SK-N-SH (cell line): ENCODE measurements at regions not wholly inside any gene's neighbourhood (a gene's known extent, or its start where the extent isn't known, plus 50 kb on each side); places are given as distances from the start of the nearest gene placed in this dataset.

Experiments
- CTCF ChIA-PET: fragments of 300-600, 350-600 bp; formaldehyde crosslinking; extraction: SDS; loops from one replicate; lab custom pipeline; 2021; lab: Yijun Ruan, JAX
- POLR2A ChIA-PET: fragments of 350-600 bp; sonication (Branson Sonifier 250); formaldehyde crosslinking; extraction: SDS; loops from one replicate; lab custom pipeline; 2020; ENCODE audit warnings: antibody characterized with exemption, inconsistent platforms; lab: Yijun Ruan, JAX
- DNase-seq: peaks from one replicate; pipeline ENCODE4 v3.0.0; 2012
- H2AFZ ChIP-seq: fragments of 200-600 bp; sonication (generic); 2 replicates; pipeline ENCODE4 v1.8.1; 2016; ENCODE audit warnings: antibody characterized with exemption, mild to moderate bottlenecking, low read depth
- H3F3A ChIP-seq: fragments of 200-600 bp; sonication (generic); replicated peaks from 2 replicates; pipeline ENCODE3; 2016; ENCODE audit warnings: antibody characterized with exemption, mild to moderate bottlenecking; ENCODE audit not compliant: insufficient read depth
- H3K27ac ChIP-seq, 2 experiments: fragments of 200-500 bp in 1 of 2; fragments of 200-600 bp in 1 of 2; sonication (Bioruptor generic) in 1 of 2; sonication (generic), shearing (Covaris generic) in 1 of 2; 2 replicates each; pipeline versions ENCODE4 v1.5.1 to v1.6.1; 2014 to 2016; ENCODE audit warnings: low read depth in 2 of 2, inconsistent platforms in 1 of 2, low read length in 1 of 2, mild to moderate bottlenecking in 1 of 2, mixed read lengths in 1 of 2
- H3K27me3 ChIP-seq: fragments of 200-600 bp; sonication (generic), shearing (Covaris generic); 2 replicates; pipeline ENCODE4 v1.6.1; 2016; ENCODE audit warnings: mixed run types; ENCODE audit not compliant: insufficient read depth
- H3K36me3 ChIP-seq, 2 experiments: fragments of 200-500 bp in 1 of 2; fragments of 200-600 bp in 1 of 2; sonication (Bioruptor generic) in 1 of 2; sonication (generic) in 1 of 2; replicated peaks in 1 of 2; 2 replicates each; pipeline versions ENCODE3 to v1.5.1; 2014 to 2016; ENCODE audit warnings: low read length in 1 of 2, mild to moderate bottlenecking in 1 of 2; ENCODE audit not compliant: insufficient read depth in 2 of 2, control insufficient read depth in 1 of 2
- H3K4me1 ChIP-seq, 2 experiments: fragments of 200-500 bp in 1 of 2; fragments of 200-600 bp in 1 of 2; sonication (Bioruptor generic) in 1 of 2; sonication (generic), shearing (Covaris generic) in 1 of 2; 2 replicates each; pipeline versions ENCODE4 v1.5.1 to v1.6.1; 2014 to 2016; ENCODE audit warnings: low read depth in 1 of 2, low read length in 1 of 2, mixed run types in 1 of 2; ENCODE audit not compliant: insufficient read depth in 2 of 2, control insufficient read depth in 1 of 2
- H3K4me2 ChIP-seq: fragments of 200-600 bp; sonication (generic), shearing (Covaris generic); 2 replicates; pipeline ENCODE4 v1.6.1; 2017; ENCODE audit warnings: mixed run types
- H3K4me3 ChIP-seq, 2 experiments: fragments of 200-500 bp in 1 of 2; fragments of 200-600 bp in 1 of 2; sonication (Bioruptor generic) in 1 of 2; sonication (generic), shearing (Covaris generic) in 1 of 2; 2 replicates each; pipeline versions ENCODE4 v1.5.1 to v1.8.1; 2014 to 2016; ENCODE audit warnings: low read depth in 2 of 2, inconsistent platforms in 1 of 2, low read length in 1 of 2, mild to moderate bottlenecking in 1 of 2, mixed read lengths in 1 of 2, moderate library complexity in 1 of 2
- H3K79me2 ChIP-seq: fragments of 200-600 bp; sonication (generic); 2 replicates; pipeline ENCODE4 v1.8.1; 2017; ENCODE audit warnings: mild to moderate bottlenecking; ENCODE audit not compliant: insufficient read depth
- H3K9ac ChIP-seq: fragments of 200-600 bp; sonication (generic); 2 replicates; pipeline ENCODE4 v1.6.1; 2017; ENCODE audit warnings: mixed run types
- H3K9me2 ChIP-seq: fragments of 200-600 bp; sonication (generic); 2 replicates; pipeline ENCODE4 v1.6.1; 2017; ENCODE audit warnings: mixed run types
- H3K9me3 ChIP-seq: fragments of 200-600 bp; sonication (generic); 2 replicates; pipeline ENCODE4 v1.6.1; 2017; ENCODE audit warnings: mixed run types, mild to moderate bottlenecking, moderate library complexity
- H4K20me1 ChIP-seq: fragments of 200-600 bp; sonication (generic); 2 replicates; pipeline ENCODE4 v1.6.1; 2017; ENCODE audit warnings: mild to moderate bottlenecking, mixed run types; ENCODE audit not compliant: insufficient read depth
- CHD2 ChIP-seq: fragments of 150-350 bp; IDR thresholded peaks from 2 replicates; pipeline ENCODE4 v1.6.1; 2018; ENCODE audit warnings: low read length; ENCODE audit not compliant: partially characterized antibody
- ELF1 ChIP-seq: IDR thresholded peaks from 2 replicates; pipeline ENCODE4 v1.4.0; 2012
- EZH2phosphoT487 ChIP-seq: fragments of 200-600 bp; sonication (generic); IDR thresholded peaks from 2 replicates; pipeline ENCODE4 v1.6.1; 2017; ENCODE audit warnings: low read depth, mixed run types, mild to moderate bottlenecking, antibody characterized with exemption, moderate library complexity, borderline replicate concordance
- FOXJ3 ChIP-seq: sonication (generic); formaldehyde crosslinking; IDR thresholded peaks from 2 replicates; pipeline ENCODE4 v1.5.1; 2020; ENCODE audit warnings: mild to moderate bottlenecking, missing genetic modification reagents
- FOXM1 ChIP-seq: IDR thresholded peaks from 2 replicates; pipeline ENCODE4 v1.4.0; 2012; ENCODE audit warnings: low read depth, mild to moderate bottlenecking
- GABPA ChIP-seq: IDR thresholded peaks from 2 replicates; pipeline ENCODE4 v1.4.0; 2012; ENCODE audit warnings: low read depth, mild to moderate bottlenecking
- MEF2A ChIP-seq: IDR thresholded peaks from 2 replicates; pipeline ENCODE4 v1.4.0; 2012; ENCODE audit warnings: low read depth, borderline replicate concordance
- NFIC ChIP-seq: IDR thresholded peaks from 2 replicates; pipeline ENCODE4 v1.4.0; 2012; ENCODE audit warnings: borderline replicate concordance
- POLR2AphosphoS5 ChIP-seq: IDR thresholded peaks from 2 replicates; pipeline ENCODE4 v1.6.1; 2012; ENCODE audit warnings: low read depth, low read length
- RAD21 ChIP-seq: IDR thresholded peaks from 2 replicates; pipeline ENCODE4 v1.6.1; 2012; ENCODE audit warnings: mild to moderate bottlenecking, low read length
- SMC3 ChIP-seq: IDR thresholded peaks from 2 replicates; pipeline ENCODE4 v1.6.1; 2012; ENCODE audit warnings: low read depth, low read length, improper control_type of control experiment
- TAF1 ChIP-seq: IDR thresholded peaks from 2 replicates; pipeline ENCODE4 v1.6.1; 2012; ENCODE audit warnings: low read depth, mild to moderate bottlenecking, low read length, moderate library complexity, borderline replicate concordance
- TCF12 ChIP-seq: IDR thresholded peaks from 2 replicates; pipeline ENCODE4 v1.4.0; 2012
- WGBS: methylation state at CpG from one replicate; pipeline ENCODE4 v1.1.6; 2017; ENCODE audit warnings: low lambda C conversion rate; 5-methylcytosine and 5-hydroxymethylcytosine counted together
- TF ChIP-seq, protein P1 (sequence below): fragments of 200-600 bp; sonication (generic); IDR thresholded peaks from 2 replicates; pipeline ENCODE4 v1.6.1; 2017; ENCODE audit warnings: antibody characterized with exemption, mild to moderate bottlenecking, moderate library complexity
- TF ChIP-seq, protein P2 (sequence below): fragments of 150-350 bp; IDR thresholded peaks from 2 replicates; pipeline ENCODE4 v1.6.1; 2016; ENCODE audit warnings: mild to moderate bottlenecking, low read depth, low read length
- TF ChIP-seq, protein P3 (sequence below): IDR thresholded peaks from 2 replicates; pipeline ENCODE4 v1.4.0; 2012; ENCODE audit warnings: low read depth, borderline replicate concordance
- TF ChIP-seq, protein P4 (sequence below): IDR thresholded peaks from 2 replicates; pipeline ENCODE4 v1.4.0; 2012; ENCODE audit warnings: low read depth

DNA sequence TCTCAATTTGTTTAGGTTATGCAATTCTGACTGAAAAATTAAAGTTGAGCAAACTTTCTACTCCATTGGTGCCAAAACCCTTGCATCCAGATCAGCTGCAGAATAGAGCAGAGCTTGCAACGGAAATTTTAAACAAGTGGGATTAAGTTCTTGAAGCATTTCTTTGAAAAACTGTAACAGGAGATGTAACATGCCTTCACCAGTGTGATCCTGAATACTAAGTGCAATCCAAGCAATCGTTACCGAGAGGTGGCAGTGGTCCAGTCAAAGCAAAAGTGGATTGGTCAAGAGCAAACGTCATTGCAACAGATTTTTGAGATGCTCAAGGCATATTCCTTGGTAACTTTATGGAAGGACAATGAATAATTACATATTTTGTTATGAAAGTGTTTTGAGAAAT is 841.1 kb upstream of the SLITRK5 start:
- Histone ChIP-seq H3K27me3 (no peaks in the 10 kb centered on the region), H3K79me2 (no peaks in the 10 kb centered on the region), H3K9me2 (no peaks in the 10 kb centered on the region), H2AFZ (no peak overlapping the region), H3K4me2 (no peak overlapping the region), H3K4me1 (no peaks in the 10 kb centered on the region), H3K36me3 (no peaks in the 10 kb centered on the region), H3K4me3 (no peak overlapping the region), H4K20me1 (no peaks in the 10 kb centered on the region), H3K9ac (no peak overlapping the region), H3K9me3 (no peaks in the 10 kb centered on the region), H3K27ac (no peak overlapping the region), H3F3A (no peaks in the 10 kb centered on the region)
- WGBS: 3% methylated on average over 4 of the region's 4 CpGs
- TF ChIP-seq MEF2A: no peak
- TF ChIP-seq, protein P1, sequence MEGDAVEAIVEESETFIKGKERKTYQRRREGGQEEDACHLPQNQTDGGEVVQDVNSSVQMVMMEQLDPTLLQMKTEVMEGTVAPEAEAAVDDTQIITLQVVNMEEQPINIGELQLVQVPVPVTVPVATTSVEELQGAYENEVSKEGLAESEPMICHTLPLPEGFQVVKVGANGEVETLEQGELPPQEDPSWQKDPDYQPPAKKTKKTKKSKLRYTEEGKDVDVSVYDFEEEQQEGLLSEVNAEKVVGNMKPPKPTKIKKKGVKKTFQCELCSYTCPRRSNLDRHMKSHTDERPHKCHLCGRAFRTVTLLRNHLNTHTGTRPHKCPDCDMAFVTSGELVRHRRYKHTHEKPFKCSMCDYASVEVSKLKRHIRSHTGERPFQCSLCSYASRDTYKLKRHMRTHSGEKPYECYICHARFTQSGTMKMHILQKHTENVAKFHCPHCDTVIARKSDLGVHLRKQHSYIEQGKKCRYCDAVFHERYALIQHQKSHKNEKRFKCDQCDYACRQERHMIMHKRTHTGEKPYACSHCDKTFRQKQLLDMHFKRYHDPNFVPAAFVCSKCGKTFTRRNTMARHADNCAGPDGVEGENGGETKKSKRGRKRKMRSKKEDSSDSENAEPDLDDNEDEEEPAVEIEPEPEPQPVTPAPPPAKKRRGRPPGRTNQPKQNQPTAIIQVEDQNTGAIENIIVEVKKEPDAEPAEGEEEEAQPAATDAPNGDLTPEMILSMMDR: no peak
- TF ChIP-seq TAF1: no peak
- no peak for TF ChIP-seq ELF1
- TF ChIP-seq FOXM1: no peak
- no peak for TF ChIP-seq RAD21
- no peak for TF ChIP-seq NFIC
- TF ChIP-seq SMC3: no peak
- no peak for TF ChIP-seq EZH2phosphoT487
- TF ChIP-seq CHD2: no peak
- no peak for TF ChIP-seq FOXJ3
- TF ChIP-seq, protein P2, sequence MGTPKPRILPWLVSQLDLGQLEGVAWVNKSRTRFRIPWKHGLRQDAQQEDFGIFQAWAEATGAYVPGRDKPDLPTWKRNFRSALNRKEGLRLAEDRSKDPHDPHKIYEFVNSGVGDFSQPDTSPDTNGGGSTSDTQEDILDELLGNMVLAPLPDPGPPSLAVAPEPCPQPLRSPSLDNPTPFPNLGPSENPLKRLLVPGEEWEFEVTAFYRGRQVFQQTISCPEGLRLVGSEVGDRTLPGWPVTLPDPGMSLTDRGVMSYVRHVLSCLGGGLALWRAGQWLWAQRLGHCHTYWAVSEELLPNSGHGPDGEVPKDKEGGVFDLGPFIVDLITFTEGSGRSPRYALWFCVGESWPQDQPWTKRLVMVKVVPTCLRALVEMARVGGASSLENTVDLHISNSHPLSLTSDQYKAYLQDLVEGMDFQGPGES: no peak
- no peak for TF ChIP-seq POLR2AphosphoS5
- TF ChIP-seq, protein P3, sequence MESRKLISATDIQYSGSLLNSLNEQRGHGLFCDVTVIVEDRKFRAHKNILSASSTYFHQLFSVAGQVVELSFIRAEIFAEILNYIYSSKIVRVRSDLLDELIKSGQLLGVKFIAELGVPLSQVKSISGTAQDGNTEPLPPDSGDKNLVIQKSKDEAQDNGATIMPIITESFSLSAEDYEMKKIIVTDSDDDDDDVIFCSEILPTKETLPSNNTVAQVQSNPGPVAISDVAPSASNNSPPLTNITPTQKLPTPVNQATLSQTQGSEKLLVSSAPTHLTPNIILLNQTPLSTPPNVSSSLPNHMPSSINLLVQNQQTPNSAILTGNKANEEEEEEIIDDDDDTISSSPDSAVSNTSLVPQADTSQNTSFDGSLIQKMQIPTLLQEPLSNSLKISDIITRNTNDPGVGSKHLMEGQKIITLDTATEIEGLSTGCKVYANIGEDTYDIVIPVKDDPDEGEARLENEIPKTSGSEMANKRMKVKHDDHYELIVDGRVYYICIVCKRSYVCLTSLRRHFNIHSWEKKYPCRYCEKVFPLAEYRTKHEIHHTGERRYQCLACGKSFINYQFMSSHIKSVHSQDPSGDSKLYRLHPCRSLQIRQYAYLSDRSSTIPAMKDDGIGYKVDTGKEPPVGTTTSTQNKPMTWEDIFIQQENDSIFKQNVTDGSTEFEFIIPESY: no peak
- TF ChIP-seq, protein P4, sequence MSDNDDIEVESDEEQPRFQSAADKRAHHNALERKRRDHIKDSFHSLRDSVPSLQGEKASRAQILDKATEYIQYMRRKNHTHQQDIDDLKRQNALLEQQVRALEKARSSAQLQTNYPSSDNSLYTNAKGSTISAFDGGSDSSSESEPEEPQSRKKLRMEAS: no peak
- TF ChIP-seq GABPA: no peak
- no peak for TF ChIP-seq TCF12
- DNase-seq: no peak
- ChIA-PET CTCF (no interaction called here), POLR2A (no interaction called here)
